Medulla oblongata (tissue), 1 donor: ENCODE measurements at regions not wholly inside any gene's neighbourhood (a gene's known extent, or its start where the extent isn't known, plus 50 kb on each side); places are given as distances from the start of the nearest gene placed in this dataset.

Source experiments
- DNase-seq: peaks from one replicate; pipeline ENCODE4 v3.0.0-alpha.2; 2015; ENCODE audit errors: extremely low spot score

GRCh38 chr4:29521281-29521680 lies 1198.9 kb upstream of the PCDH7 start:
- no peak for DNase-seq

GRCh38 chr4:29536745-29537144 lies 1183.4 kb upstream of the PCDH7 start:
- no peak for DNase-seq

DNA sequence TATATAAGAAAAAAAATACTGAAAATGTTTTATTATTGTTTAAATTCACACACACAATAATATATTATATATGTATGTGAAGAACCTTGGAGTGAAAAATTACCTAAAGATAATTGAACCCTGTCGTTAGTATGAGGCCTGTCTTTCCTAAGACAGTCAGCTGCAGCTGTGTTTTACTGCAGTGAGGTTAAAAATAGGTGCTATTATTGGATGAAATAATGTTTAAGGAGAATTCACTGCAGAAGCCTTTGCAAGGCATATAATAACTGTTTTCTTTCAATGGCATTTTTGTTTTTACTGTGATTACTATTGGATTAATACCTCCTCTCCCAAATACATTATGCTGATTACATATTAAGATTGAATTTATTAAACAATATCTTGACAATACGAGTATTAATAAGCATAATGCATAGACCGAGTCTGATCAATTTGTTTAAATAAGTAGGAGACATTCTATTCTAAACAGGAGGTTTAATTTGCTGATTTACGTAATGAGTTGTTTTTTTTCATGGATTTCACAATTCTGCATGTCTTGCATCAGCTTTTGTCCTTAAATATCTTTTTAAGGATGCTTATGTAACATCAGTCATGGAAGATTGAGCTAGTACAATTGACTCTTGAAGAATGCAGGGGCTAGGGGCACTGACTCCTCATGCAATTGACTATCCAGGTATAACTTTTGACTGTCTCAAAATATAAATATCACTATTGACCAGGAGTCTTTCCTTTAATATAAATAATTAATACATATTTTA lies 1181.1 kb upstream of the PCDH7 start:
- no peak for DNase-seq

DNA sequence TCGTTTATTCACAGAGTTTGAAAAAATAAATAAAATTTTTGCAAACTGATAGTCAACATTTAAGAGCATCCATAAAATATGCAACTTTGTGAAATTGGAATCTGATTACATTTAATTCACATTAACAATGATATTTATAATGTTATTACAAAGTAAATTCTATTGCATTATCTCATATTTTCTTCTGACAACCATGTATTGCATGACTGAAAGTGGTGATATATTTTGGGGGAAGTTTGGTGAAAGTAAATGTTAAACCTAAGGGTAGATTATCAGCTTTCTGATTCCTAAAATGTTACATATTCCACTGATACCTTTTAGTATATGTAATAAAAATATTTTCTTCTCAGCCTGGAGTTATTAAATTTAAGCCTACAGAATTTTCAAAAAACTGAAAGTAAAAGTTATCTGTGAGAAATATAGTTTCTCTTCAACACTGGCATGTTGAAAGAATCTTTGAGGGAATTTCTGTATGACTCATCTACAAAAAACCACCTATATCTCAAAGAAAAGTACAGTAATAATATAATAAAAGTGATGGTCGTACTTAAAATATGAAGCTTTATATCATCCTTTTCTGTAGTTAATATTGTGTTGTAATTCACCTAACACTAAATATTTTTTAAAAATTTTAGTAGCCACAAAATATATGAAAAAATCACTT lies 1179.6 kb upstream of the PCDH7 start:
- no peak for DNase-seq

DNA sequence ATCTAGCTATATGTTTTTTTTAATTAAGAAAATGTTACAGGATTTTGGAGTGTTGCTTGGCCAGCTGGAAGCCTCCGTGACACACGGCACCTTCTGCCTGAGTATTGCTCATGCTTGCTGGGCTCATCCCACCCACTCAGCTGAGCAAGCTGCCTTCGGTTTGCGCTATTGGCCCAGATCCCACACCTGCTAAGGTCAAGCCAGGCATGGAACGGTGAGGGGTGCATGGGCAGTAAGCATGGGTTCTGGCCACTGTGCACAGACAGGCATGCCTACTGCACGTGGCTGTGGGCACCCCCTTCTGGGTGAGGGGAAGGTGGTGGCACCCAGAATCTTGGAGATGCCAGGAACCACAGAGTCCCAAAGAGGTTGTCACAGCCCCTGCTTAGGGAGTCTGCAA lies 1178.4 kb upstream of the PCDH7 start:
- DNase-seq, result no peak

DNA sequence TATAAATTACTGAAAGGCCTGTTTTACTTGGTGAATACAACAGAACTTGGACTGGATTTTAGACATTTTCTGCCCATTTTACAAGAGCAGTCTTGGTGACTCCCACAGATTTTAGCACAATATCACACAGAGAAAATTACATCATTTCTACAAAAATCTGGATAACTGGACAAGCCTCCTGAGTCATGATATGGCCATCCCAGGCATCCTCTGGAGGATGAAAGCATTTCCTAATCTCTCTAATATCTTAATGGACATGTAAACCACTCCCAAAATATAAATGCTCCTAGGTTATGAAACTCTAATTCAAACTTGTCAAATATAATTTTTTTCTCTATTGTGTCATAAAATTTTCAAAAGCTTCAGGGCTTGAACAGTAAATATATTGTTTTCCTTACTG lies 1170.8 kb upstream of the PCDH7 start:
- DNase-seq, result no peak

GRCh38 chr4:29551821-29552220 lies 1168.3 kb upstream of the PCDH7 start:
- no peak for DNase-seq

DNA sequence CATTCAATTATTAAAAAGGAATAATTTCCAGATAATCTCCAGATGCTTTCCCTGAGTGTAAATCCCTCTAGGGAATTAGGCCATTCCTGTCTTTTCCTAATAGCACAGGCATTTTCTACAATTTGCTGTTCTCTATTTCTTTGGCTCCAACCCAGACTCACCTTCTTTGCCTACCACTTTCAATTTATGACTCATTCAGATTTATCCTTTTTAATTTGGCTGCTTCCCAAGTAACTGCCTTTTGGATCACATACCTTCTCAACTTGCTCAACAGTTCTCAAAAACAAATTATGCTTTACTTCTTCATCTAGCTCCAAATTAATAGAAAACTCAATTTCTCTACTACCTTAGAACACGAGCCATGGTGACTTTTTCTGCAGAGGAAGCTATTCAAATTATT lies 1166.3 kb upstream of the PCDH7 start:
- DNase-seq, result no peak

DNA sequence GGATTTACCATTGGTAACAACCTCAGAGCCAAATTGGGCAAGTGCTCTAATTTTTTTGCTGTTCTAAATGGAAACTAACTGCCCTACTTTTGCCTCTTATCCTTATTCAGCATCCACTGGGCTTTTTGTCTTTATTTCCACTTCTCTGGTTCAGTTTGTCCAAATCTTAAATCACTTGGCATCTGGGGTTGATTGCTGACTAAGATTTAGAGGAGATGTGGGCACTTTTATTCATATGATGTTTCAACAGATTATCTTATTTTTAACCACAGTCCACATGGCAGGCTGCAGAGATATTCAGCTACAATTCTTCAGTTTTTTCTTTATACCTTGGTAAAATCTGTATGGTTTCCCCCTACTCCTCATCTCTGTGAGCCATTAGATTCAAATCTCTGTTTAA lies 1161.4 kb upstream of the PCDH7 start:
- no peak for DNase-seq

- DNase-seq, result no peak
Measured at GRCh38 chr4:29559286-29559685, 1160.9 kb upstream of the PCDH7 start.

GRCh38 chr4:29560452-29560851 lies 1159.7 kb upstream of the PCDH7 start:
- DNase-seq, result no peak

GRCh38 chr4:29565256-29565655 lies 1154.9 kb upstream of the PCDH7 start:
- DNase-seq, result no peak

GRCh38 chr4:29566371-29566770 lies 1153.8 kb upstream of the PCDH7 start:
- DNase-seq, result no peak

DNA sequence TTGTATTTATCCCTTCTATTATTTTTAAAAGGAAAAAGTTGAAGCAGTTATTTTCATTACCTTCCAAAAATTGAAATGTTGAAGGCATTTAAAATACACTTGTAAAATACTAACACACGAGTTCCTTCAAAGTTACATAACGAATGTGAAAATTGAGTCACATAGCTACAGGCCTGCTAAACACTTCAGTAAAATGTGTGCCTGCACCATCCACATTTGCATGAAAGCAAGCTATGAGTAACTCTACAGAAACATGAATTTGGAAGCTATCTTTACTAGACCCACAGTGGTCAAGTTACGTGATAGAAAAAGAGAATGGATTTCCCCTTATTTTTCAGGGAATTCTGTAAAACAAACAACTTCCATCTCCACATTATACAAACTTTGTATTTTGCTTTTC lies 1148.8 kb upstream of the PCDH7 start:
- DNase-seq, result no peak

DNA sequence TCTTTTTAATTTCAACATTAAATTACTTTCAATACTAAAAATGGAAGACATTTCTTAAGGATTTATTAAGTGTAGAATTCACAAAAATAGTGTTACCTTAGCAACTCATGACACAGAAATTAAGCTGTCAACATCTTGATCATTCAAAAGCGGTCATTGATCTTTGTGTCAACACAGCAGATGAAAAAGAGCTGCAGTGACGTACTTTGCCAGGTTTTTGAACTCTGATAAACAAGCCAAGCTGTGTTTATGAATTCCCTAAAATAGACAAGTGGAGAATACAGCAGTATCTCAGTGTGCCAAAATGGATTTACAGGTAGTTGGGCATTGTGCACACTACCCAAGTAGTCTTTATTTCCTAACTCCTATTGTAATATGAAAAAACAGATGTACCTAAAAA lies 1141.8 kb upstream of the PCDH7 start:
- no peak for DNase-seq

DNA sequence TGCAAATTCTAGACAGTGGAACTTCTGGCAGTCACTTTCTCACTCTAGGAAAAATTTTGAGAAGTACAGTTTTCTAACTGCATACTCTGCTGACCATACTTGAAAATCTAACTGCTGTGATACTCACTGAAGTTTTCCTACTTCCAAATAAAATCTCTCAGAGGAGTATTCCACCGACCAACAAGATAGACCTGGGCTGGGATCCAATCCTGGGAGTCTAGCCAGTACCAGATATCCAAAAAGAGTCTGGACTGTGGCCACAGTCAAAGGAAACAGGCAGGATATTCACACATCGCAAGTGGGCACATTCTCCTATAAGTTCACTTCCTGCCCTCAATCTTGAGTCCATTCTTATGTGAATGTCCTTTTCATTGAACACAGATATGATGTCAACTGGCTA lies 1138.7 kb upstream of the PCDH7 start:
- DNase-seq, result peak; percentile 48

GRCh38 chr4:29588617-29589016 lies 1131.6 kb upstream of the PCDH7 start:
- no peak for DNase-seq

GRCh38 chr4:29596228-29596627 lies 1123.9 kb upstream of the PCDH7 start:
- DNase-seq, result no peak

- DNase-seq, result no peak
Measured at GRCh38 chr4:29619168-29619567, 1101.0 kb upstream of the PCDH7 start.

DNA sequence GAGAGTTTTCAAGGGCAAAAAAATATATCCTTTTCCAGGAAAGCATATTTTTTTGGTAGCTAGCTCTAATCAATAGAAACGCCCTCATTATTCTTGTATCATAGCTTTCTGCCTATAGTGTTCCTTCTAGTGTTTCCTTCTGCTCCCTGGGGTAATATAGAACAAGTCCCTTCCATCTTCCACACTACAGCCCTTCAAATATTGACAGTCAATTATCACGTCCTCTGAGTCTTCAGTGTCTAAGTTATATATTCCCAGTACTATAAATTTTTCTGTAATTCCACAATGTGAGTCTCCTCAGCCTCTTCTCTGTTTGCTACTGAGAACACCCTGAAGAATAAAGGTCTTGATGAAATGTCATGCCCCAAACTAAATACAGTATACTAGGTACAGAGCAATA lies 1088.0 kb upstream of the PCDH7 start:
- DNase-seq, result no peak

DNA sequence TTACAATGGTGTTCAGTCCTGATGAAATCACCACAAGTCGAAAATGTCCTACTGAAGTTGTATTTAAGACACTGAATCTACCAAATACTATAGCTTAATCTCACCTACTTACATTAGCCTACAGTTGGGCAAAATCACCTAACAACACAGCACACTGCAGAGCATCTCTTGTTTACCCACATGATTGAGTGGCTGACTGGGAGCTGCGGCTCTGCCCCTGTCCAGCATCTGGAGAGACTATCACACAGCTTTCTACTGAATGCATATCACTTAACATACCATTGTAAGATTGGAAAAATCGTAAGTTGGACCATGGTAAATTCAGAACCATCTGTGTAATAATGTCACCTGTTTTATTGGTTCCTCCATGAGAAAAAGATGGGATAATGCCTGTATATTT lies 1083.2 kb upstream of the PCDH7 start:
- no peak for DNase-seq

GRCh38 chr4:29653221-29653620 lies 1066.9 kb upstream of the PCDH7 start:
- DNase-seq, result no peak

GRCh38 chr4:29680644-29681043 lies 1039.5 kb upstream of the PCDH7 start:
- no peak for DNase-seq

DNA sequence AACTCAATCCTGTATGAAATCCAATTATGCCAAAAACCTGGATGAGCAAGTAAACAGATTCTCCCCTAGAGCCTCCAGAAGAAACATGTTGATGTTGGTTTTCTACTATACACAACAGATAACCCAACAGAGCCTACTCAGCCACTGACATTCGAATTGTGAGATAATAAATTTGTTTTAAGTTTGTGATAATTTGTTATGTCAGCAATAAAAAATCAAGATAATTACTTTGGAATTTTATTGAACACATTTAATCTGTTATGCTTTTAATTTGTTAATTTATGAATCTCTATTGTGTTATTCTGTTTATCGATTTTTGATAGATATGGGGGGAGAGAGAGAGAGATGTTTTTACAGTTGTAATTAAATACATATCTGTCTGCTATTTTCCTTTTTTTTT lies 1016.1 kb upstream of the PCDH7 start:
- no peak for DNase-seq
